HG03095 (cell line): ENCODE measurements at regions not wholly inside any gene's neighbourhood (a gene's known extent, or its start where the extent isn't known, plus 50 kb on each side); places are given as distances from the start of the nearest gene placed in this dataset.
"Not testable (repeated sequence)": the region's sequence is repeated elsewhere in the genome, so short reads cannot be mapped to it uniquely, and the experiment has no call there.

Source experiments
- ATAC-seq: cut with Tn5 transposase; IDR thresholded peaks from one replicate; pipeline ENCODE4 v1.9.1; 2021; ENCODE audit warnings: moderate library complexity; ENCODE audit not compliant: unreplicated experiment

- ATAC-seq, result no peak
These were observed 415.5 kb upstream of the PPP2R3A start for GRCh38 chr3:135549928-135550494.

- no peak for ATAC-seq
These were observed 409.4 kb upstream of the PPP2R3A start for GRCh38 chr3:135556174-135556573.

- ATAC-seq, result no peak
These were observed 407.3 kb upstream of the PPP2R3A start for GRCh38 chr3:135558150-135558783.

GRCh38 chr3:135558906-135559305 is 406.6 kb upstream of the PPP2R3A start:
- ATAC-seq, result no peak

- no peak for ATAC-seq
These were observed 405.7 kb upstream of the PPP2R3A start for GRCh38 chr3:135559802-135560201.

GRCh38 chr3:135560847-135561246 is 404.7 kb upstream of the PPP2R3A start:
- no peak for ATAC-seq

- ATAC-seq, result no peak
These were observed 400.8 kb upstream of the PPP2R3A start for GRCh38 chr3:135564696-135565095.

GRCh38 chr3:135565546-135565945 is 400.0 kb upstream of the PPP2R3A start:
- no peak for ATAC-seq

- ATAC-seq, result no peak
These were observed 398.3 kb upstream of the PPP2R3A start for GRCh38 chr3:135567223-135567622.

GRCh38 chr3:135576751-135577150 is 388.8 kb upstream of the PPP2R3A start:
- no peak for ATAC-seq

- ATAC-seq, result no peak
These were observed 383.7 kb upstream of the PPP2R3A start for GRCh38 chr3:135581806-135582205.

- ATAC-seq, result no peak
These were observed 382.7 kb upstream of the PPP2R3A start for GRCh38 chr3:135582800-135583199.

- ATAC-seq, result no peak
These were observed 369.0 kb upstream of the PPP2R3A start for GRCh38 chr3:135596563-135596962.

GRCh38 chr3:135597855-135598254 is 367.7 kb upstream of the PPP2R3A start:
- no peak for ATAC-seq

GRCh38 chr3:135598597-135598996 is 366.9 kb upstream of the PPP2R3A start:
- no peak for ATAC-seq

GRCh38 chr3:135604512-135604911 is 361.0 kb upstream of the PPP2R3A start:
- ATAC-seq, result not testable (repeated sequence)

- ATAC-seq, result no peak
These were observed 347.4 kb upstream of the PPP2R3A start for GRCh38 chr3:135618123-135618522.

GRCh38 chr3:135621184-135621920 is 344.2 kb upstream of the PPP2R3A start:
- no peak for ATAC-seq

GRCh38 chr3:135622215-135622614 is 343.3 kb upstream of the PPP2R3A start:
- no peak for ATAC-seq

GRCh38 chr3:135622656-135623055 is 342.9 kb upstream of the PPP2R3A start:
- ATAC-seq, result no peak

- no peak for ATAC-seq
These were observed 342.0 kb upstream of the PPP2R3A start for GRCh38 chr3:135623558-135623957.

GRCh38 chr3:135627057-135627456 is 338.5 kb upstream of the PPP2R3A start:
- no peak for ATAC-seq
